WTC11 (cell line): ENCODE measurements at regions not wholly inside any gene's neighbourhood (a gene's known extent, or its start where the extent isn't known, plus 50 kb on each side); places are given as distances from the start of the nearest gene placed in this dataset.

Experiments used
- ATAC-seq: fragments of 200-7000 bp; cut with Tn5 transposase; 2 replicates; pipeline ENCODE4 v1.10.0; 2021; ENCODE audit warnings: mild to moderate bottlenecking, moderate library complexity
- CTCF ChIA-PET: fragments of 300-600 bp; sonication (Branson Sonifier 250); formaldehyde crosslinking; loops from one replicate; lab custom pipeline; 2021; ENCODE audit warnings: antibody characterized with exemption; lab: Charles Lee
- POLR2A ChIA-PET: fragments of 350-600 bp; sonication (Branson Sonifier 250); formaldehyde crosslinking; loops from one replicate; lab custom pipeline; 2021; ENCODE audit warnings: antibody characterized with exemption; lab: Charles Lee
- DNase-seq: peaks from one replicate; pipeline ENCODE4 v3.0.0; 2021; ENCODE audit warnings: low spot score
- H3K27ac Mint-ChIP-seq: 2 replicates; pipeline ENCODE4 v1.8.0; 2021; ENCODE audit warnings: mixed read lengths
- H3K27me3 Mint-ChIP-seq: 2 replicates; pipeline ENCODE4 v1.8.0; 2021; ENCODE audit warnings: low read depth, mild to moderate bottlenecking, moderate library complexity, mixed read lengths
- H3K36me3 Mint-ChIP-seq: 2 replicates; pipeline ENCODE4 v1.8.0; 2021; ENCODE audit warnings: mixed read lengths
- H3K4me1 Mint-ChIP-seq: 2 replicates; pipeline ENCODE4 v1.8.0; 2022; ENCODE audit warnings: mixed read lengths
- H3K4me3 Mint-ChIP-seq: 2 replicates; pipeline ENCODE4 v1.8.0; 2021; ENCODE audit warnings: mild to moderate bottlenecking, moderate library complexity, mixed read lengths
- H3K9me3 Mint-ChIP-seq: 2 replicates; pipeline ENCODE4 v1.8.0; 2021; ENCODE audit warnings: mixed read lengths
- CREM ChIP-seq: sonication (generic); formaldehyde crosslinking; IDR thresholded peaks from 2 replicates; pipeline ENCODE4 v1.8.1; 2022; ENCODE audit warnings: mild to moderate bottlenecking, missing genetic modification reagents, moderate library complexity
- CTCF ChIP-seq: fragments of 200-600 bp; IDR thresholded peaks from 2 replicates; pipeline ENCODE4 v1.8.0; 2022; ENCODE audit warnings: antibody characterized with exemption
- E2F1 ChIP-seq: sonication (generic); formaldehyde crosslinking; IDR thresholded peaks from 2 replicates; pipeline ENCODE4 v1.8.0; 2022; ENCODE audit warnings: mild to moderate bottlenecking, missing genetic modification reagents
- ELF4 ChIP-seq: sonication (generic); formaldehyde crosslinking; IDR thresholded peaks from 2 replicates; pipeline ENCODE4 v1.8.1; 2022; ENCODE audit warnings: low read depth, mild to moderate bottlenecking, moderate library complexity, missing genetic modification reagents
- FOXJ3 ChIP-seq: sonication (generic); formaldehyde crosslinking; IDR thresholded peaks from 2 replicates; pipeline ENCODE4 v1.9.0; 2021; ENCODE audit warnings: missing genetic modification reagents, mild to moderate bottlenecking, borderline replicate concordance
- FOXP1 ChIP-seq: sonication (generic); formaldehyde crosslinking; IDR thresholded peaks from 2 replicates; pipeline ENCODE4 v1.8.0; 2022; ENCODE audit warnings: missing genetic modification reagents, mild to moderate bottlenecking, moderate library complexity, borderline replicate concordance
- IRF1 ChIP-seq: sonication (generic); formaldehyde crosslinking; IDR thresholded peaks from 2 replicates; pipeline ENCODE4 v1.8.0; 2023; ENCODE audit warnings: missing genetic modification reagents
- JUN ChIP-seq: sonication (generic); formaldehyde crosslinking; IDR thresholded peaks from 2 replicates; pipeline ENCODE4 v1.8.0; 2023; ENCODE audit warnings: mild to moderate bottlenecking, missing genetic modification reagents
- MAX ChIP-seq: sonication (generic); formaldehyde crosslinking; IDR thresholded peaks from 2 replicates; pipeline ENCODE4 v1.8.0; 2022; ENCODE audit warnings: mild to moderate bottlenecking, missing genetic modification reagents
- NFYB ChIP-seq: sonication (generic); formaldehyde crosslinking; conservative IDR thresholded peaks from 2 replicates; pipeline ENCODE4 v1.8.0; 2022; ENCODE audit warnings: low read depth, missing genetic modification reagents
- PRRX2 ChIP-seq: fragments of 250-450 bp; sonication (Bioruptor Pico); IDR thresholded peaks from 2 replicates; pipeline ENCODE4 v1.8.0; 2021; ENCODE audit warnings: mild to moderate bottlenecking
- RELA ChIP-seq: sonication (generic); formaldehyde crosslinking; IDR thresholded peaks from 2 replicates; pipeline ENCODE4 v1.8.1; 2022; ENCODE audit warnings: missing genetic modification reagents, mild to moderate bottlenecking, borderline replicate concordance
- TEAD4 ChIP-seq: sonication (generic); formaldehyde crosslinking; IDR thresholded peaks from 2 replicates; pipeline ENCODE4 v1.8.0; 2022; ENCODE audit warnings: mild to moderate bottlenecking, missing genetic modification reagents
- TP53 ChIP-seq: sonication (generic); formaldehyde crosslinking; IDR thresholded peaks from 2 replicates; pipeline ENCODE4 v1.8.1; 2023; ENCODE audit warnings: mild to moderate bottlenecking, missing genetic modification reagents
- USF1 ChIP-seq: sonication (generic); formaldehyde crosslinking; IDR thresholded peaks from 2 replicates; pipeline ENCODE4 v1.8.0; 2022; ENCODE audit warnings: mild to moderate bottlenecking, missing genetic modification reagents
- ZBTB43 ChIP-seq: sonication (generic); formaldehyde crosslinking; IDR thresholded peaks from 2 replicates; pipeline ENCODE4 v1.8.1; 2023; ENCODE audit warnings: mild to moderate bottlenecking, missing genetic modification reagents
- ZNF121 ChIP-seq: sonication (generic); formaldehyde crosslinking; IDR thresholded peaks from 2 replicates; pipeline ENCODE4 v1.8.0; 2023; ENCODE audit warnings: missing genetic modification reagents
- ZNF138 ChIP-seq: sonication (generic); formaldehyde crosslinking; conservative IDR thresholded peaks from 2 replicates; pipeline ENCODE4 v1.8.1; 2022; ENCODE audit warnings: mild to moderate bottlenecking, moderate library complexity, missing genetic modification reagents
- ZNF219 ChIP-seq: sonication (generic); formaldehyde crosslinking; IDR thresholded peaks from 2 replicates; pipeline ENCODE4 v1.8.0; 2023; ENCODE audit warnings: missing genetic modification reagents, mild to moderate bottlenecking, borderline replicate concordance
- ZNF232 ChIP-seq: sonication (generic); formaldehyde crosslinking; IDR thresholded peaks from 2 replicates; pipeline ENCODE4 v1.8.0; 2022; ENCODE audit warnings: mild to moderate bottlenecking, missing genetic modification reagents
- ZNF317 ChIP-seq: sonication (generic); formaldehyde crosslinking; IDR thresholded peaks from 2 replicates; pipeline ENCODE4 v1.8.1; 2023; ENCODE audit warnings: low read depth, mild to moderate bottlenecking, moderate library complexity, missing genetic modification reagents, borderline replicate concordance
- ZNF396 ChIP-seq: fragments of 250-450 bp; sonication (Bioruptor Pico); IDR thresholded peaks from 2 replicates; pipeline ENCODE4 v1.8.0; 2021; ENCODE audit warnings: mild to moderate bottlenecking, moderate library complexity, borderline replicate concordance
- ZNF423 ChIP-seq: fragments of 250-450 bp; sonication (Bioruptor Pico); IDR thresholded peaks from 2 replicates; pipeline ENCODE4 v2.1.2; 2022; ENCODE audit warnings: mild to moderate bottlenecking, moderate library complexity
- ZSCAN18 ChIP-seq: fragments of 250-450 bp; sonication (Bioruptor Pico); IDR thresholded peaks from 2 replicates; pipeline ENCODE4 v2.1.2; 2022; ENCODE audit warnings: mild to moderate bottlenecking, moderate library complexity

- no peak overlapping the region for H3K4me3 Mint-ChIP-seq
- H3K36me3 Mint-ChIP-seq: no peaks in the 10 kb centered on the region
- no peaks in the 10 kb centered on the region for H3K27me3 Mint-ChIP-seq
- H3K9me3 Mint-ChIP-seq: no peaks in the 10 kb centered on the region
- ChIA-PET CTCF (no interaction called here), POLR2A (no interaction called here)
- DNase-seq (no peak), ATAC-seq (no peak)
- H3K27ac Mint-ChIP-seq: no peak overlapping the region
- TF ChIP-seq ZBTB43 (CRISPR knock-in tag) (no peak), IRF1 (CRISPR knock-in tag) (no peak), PRRX2 (CRISPR knock-in tag) (no peak), ZNF219 (CRISPR knock-in tag) (no peak), NFYB (CRISPR knock-in tag) (no peak), JUN (CRISPR knock-in tag) (no peak), FOXJ3 (CRISPR knock-in tag) (no peak), ZNF232 (no peak), RELA (CRISPR knock-in tag) (no peak), ZNF138 (CRISPR knock-in tag) (no peak), MAX (no peak), ZSCAN18 (CRISPR knock-in tag) (no peak), ZNF121 (no peak), CTCF (no peak), FOXP1 (no peak), ZNF317 (CRISPR knock-in tag) (no peak), CREM (CRISPR knock-in tag) (no peak), E2F1 (CRISPR knock-in tag) (no peak)
- H3K4me1 Mint-ChIP-seq: no peaks in the 10 kb centered on the region
These were observed 463.7 kb upstream of the SEMA3A start for GRCh38 chr7:84658286-84658685.

GRCh38 chr7:84654273-84654672, 459.7 kb upstream of the SEMA3A start:
- Mint-ChIP-seq H3K27ac (no peak overlapping the region), H3K9me3 (no peaks in the 10 kb centered on the region), H3K4me3 (no peak overlapping the region), H3K27me3 (no peaks in the 10 kb centered on the region), H3K4me1 (no peaks in the 10 kb centered on the region), H3K36me3 (no peaks in the 10 kb centered on the region)
- ATAC-seq (no peak), DNase-seq (no peak)
- CTCF ChIA-PET: no interaction called here
- POLR2A ChIA-PET: no interaction called here
- no peak for TF ChIP-seq ZNF423 (CRISPR knock-in tag)
- TF ChIP-seq ZNF396: no peak
- TF ChIP-seq USF1 (CRISPR knock-in tag): no peak
- no peak for TF ChIP-seq TEAD4 (CRISPR knock-in tag)
- no peak for TF ChIP-seq JUN (CRISPR knock-in tag)
- TF ChIP-seq ELF4: no peak
- no peak for TF ChIP-seq ZNF219 (CRISPR knock-in tag)
- TF ChIP-seq TP53 (CRISPR knock-in tag): no peak
- no peak for TF ChIP-seq ZSCAN18 (CRISPR knock-in tag)
